ENCODE measurements at regions not wholly inside any gene's neighbourhood (a gene's known extent, or its start where the extent isn't known, plus 50 kb on each side); places are given as distances from the start of the nearest gene placed in this dataset.

DNA sequence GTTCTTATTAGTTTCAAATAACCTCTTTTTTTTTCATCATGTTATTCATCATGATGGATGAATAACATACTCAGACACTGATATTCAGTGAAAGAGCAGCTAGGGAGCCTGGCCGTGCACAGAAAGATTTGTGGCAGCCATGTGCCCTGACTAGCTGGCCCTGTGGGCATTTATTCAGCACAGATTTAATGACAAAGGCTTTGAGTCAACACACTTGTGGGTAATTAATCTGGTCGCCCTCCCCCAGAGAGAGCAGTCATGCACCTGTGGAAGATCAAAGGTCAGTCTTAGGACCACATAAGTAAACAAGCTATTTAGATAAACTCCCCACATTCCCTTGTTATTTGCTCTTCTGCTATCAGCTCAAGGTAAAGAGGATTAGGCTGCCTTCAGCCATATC, 153.2 kb upstream of the HMCN1 start:
- no peak for TF ChIP-seq POLR2A (IDR thresholded peaks at IDR 0.05; ENCODE audit: low read depth, low read length)
- TF ChIP-seq, protein P1, sequence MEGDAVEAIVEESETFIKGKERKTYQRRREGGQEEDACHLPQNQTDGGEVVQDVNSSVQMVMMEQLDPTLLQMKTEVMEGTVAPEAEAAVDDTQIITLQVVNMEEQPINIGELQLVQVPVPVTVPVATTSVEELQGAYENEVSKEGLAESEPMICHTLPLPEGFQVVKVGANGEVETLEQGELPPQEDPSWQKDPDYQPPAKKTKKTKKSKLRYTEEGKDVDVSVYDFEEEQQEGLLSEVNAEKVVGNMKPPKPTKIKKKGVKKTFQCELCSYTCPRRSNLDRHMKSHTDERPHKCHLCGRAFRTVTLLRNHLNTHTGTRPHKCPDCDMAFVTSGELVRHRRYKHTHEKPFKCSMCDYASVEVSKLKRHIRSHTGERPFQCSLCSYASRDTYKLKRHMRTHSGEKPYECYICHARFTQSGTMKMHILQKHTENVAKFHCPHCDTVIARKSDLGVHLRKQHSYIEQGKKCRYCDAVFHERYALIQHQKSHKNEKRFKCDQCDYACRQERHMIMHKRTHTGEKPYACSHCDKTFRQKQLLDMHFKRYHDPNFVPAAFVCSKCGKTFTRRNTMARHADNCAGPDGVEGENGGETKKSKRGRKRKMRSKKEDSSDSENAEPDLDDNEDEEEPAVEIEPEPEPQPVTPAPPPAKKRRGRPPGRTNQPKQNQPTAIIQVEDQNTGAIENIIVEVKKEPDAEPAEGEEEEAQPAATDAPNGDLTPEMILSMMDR (conservative IDR thresholded peaks at IDR 0.05; ENCODE audit: low read depth, low read length): no peak
- TF ChIP-seq RAD21 (IDR thresholded peaks at IDR 0.05; ENCODE audit: low read length): no peak
- TF ChIP-seq RCOR1 (IDR thresholded peaks at IDR 0.05; ENCODE audit: insufficient replicate concordance, low read length): no peak

Measured in IMR-90 (cell line).